ENCODE measurements at regions not wholly inside any gene's neighbourhood (a gene's known extent, or its start where the extent isn't known, plus 50 kb on each side); places are given as distances from the start of the nearest gene placed in this dataset.

DNA sequence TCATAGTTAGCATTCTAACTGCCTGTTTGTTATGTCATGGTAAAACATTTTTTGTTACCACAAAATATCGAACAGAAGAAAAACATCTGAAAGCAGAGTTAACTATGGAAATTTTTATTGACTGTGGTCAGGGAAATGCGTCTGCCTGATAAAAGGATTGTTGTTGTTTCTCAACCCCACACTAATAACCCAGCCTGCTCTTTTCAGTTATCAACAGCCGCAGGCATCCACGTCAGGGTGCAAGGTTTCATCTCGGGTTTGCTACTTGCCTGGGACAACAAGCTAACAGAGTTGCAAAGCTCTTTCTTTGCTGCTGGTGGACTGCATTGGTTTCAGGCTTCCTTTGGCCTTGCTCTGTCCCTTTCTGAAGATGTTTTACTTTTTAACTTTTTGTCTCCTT is 969.2 kb downstream of the CDH18 start (continued):
- TF ChIP-seq ELF4 (CRISPR knock-in tag; IDR thresholded peaks at IDR 0.05), result peak; percentile 31; the same call in 1 of the 2 replicates
- TF ChIP-seq, protein P1, sequence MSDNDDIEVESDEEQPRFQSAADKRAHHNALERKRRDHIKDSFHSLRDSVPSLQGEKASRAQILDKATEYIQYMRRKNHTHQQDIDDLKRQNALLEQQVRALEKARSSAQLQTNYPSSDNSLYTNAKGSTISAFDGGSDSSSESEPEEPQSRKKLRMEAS (CRISPR knock-in tag; IDR thresholded peaks at IDR 0.05), result no peak
- peak; percentile 89 for TF ChIP-seq CBFA2T3 (IDR thresholded peaks at IDR 0.05)
- TF ChIP-seq STAT5A (IDR thresholded peaks at IDR 0.05; ENCODE audit: borderline replicate concordance, low read length), result peak; percentile 70; the same call in 1 of the 2 replicates
- TF ChIP-seq CBFA2T2 (conservative IDR thresholded peaks at IDR 0.05), result peak; percentile 72
- no peak for TF ChIP-seq SMARCC2 (IDR thresholded peaks at IDR 0.05; ENCODE audit: low read depth)
- 0 out of 4 replicates have a peak, but pooled peaks of 1 of the 2 experiments have one; percentile 38 for TF ChIP-seq RCOR1 (IDR thresholded peaks at IDR 0.05; ENCODE audit: borderline replicate concordance in 1 of 2, low read depth in 2 of 2, low read length in 2 of 2)
- TF ChIP-seq POLR2AphosphoS5 (IDR thresholded peaks at IDR 0.05; ENCODE audit: control insufficient read depth, insufficient read depth, low read depth, low read length), result peak; percentile 54; the same call in 1 of the 2 replicates
- TF ChIP-seq NCOR1 (IDR thresholded peaks at IDR 0.05), result peak; percentile 76
- no peak for TF ChIP-seq POLR3G (IDR thresholded peaks at IDR 0.05; ENCODE audit: extremely low read depth, insufficient read length, insufficient replicate concordance)
- 0 out of 2 replicates have a peak, but pooled peaks have one; percentile 37 for TF ChIP-seq NFIC (IDR thresholded peaks at IDR 0.05)
- no peak for TF ChIP-seq PPARD (CRISPR knock-in tag; IDR thresholded peaks at IDR 0.05)
- no peak for TF ChIP-seq PCBP1 (IDR thresholded peaks at IDR 0.05; ENCODE audit: low read depth, low read length, poor library complexity, severe bottlenecking)
- peak; percentile 84 for TF ChIP-seq ARID1B (IDR thresholded peaks at IDR 0.05)
- TF ChIP-seq CXXC5 (CRISPR knock-in tag; IDR thresholded peaks at IDR 0.05), result peak; percentile 69
- peak in 1 of 2 experiments; percentile 37; a peak in 1 of 4 replicates for TF ChIP-seq TBL1XR1 (IDR thresholded peaks at IDR 0.05; ENCODE audit: low read length in 2 of 2)
- TF ChIP-seq, protein P2, sequence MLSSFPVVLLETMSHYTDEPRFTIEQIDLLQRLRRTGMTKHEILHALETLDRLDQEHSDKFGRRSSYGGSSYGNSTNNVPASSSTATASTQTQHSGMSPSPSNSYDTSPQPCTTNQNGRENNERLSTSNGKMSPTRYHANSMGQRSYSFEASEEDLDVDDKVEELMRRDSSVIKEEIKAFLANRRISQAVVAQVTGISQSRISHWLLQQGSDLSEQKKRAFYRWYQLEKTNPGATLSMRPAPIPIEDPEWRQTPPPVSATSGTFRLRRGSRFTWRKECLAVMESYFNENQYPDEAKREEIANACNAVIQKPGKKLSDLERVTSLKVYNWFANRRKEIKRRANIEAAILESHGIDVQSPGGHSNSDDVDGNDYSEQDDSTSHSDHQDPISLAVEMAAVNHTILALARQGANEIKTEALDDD (IDR thresholded peaks at IDR 0.05), result peak; percentile 51
- no peak for TF ChIP-seq SIX5 (IDR thresholded peaks at IDR 0.05; ENCODE audit: borderline replicate concordance in 1 of 2, insufficient read depth in 1 of 2, low read depth in 1 of 2, low read length in 2 of 2)
- TF ChIP-seq DMBX1 (CRISPR knock-in tag; IDR thresholded peaks at IDR 0.05; ENCODE audit: borderline replicate concordance), result peak; percentile 59; the same call in 1 of the 2 replicates
- peak; percentile 48 to 52; a peak in 1 of 4 replicates for TF ChIP-seq TRIM24 (IDR thresholded peaks at IDR 0.05)
- peak; percentile 62 for TF ChIP-seq SMARCA4 (IDR thresholded peaks at IDR 0.05)
- peak; percentile 71 for TF ChIP-seq DPF2 (IDR thresholded peaks at IDR 0.05)
